ENCODE measurements at regions not wholly inside any gene's neighbourhood (a gene's known extent, or its start where the extent isn't known, plus 50 kb on each side); places are given as distances from the start of the nearest gene placed in this dataset.
A peak's percentile ranks its signal among the peaks of the same experiment; 100 is the strongest.
"Not testable (repeated sequence)": the region's sequence is repeated elsewhere in the genome, so short reads cannot be mapped to it uniquely, and the experiment has no call there.

- no peak for DNase-seq
These were observed 170.1 kb upstream of the ZFP64 start for GRCh38 chr20:52361650-52362049.

- no peak for DNase-seq
These were observed 158.2 kb upstream of the ZFP64 start for GRCh38 chr20:52349806-52350205.

- DNase-seq, result peak; percentile 19
These were observed 156.9 kb upstream of the ZFP64 start for GRCh38 chr20:52348434-52348833.

GRCh38 chr20:52346797-52347196 lies 155.2 kb upstream of the ZFP64 start:
- DNase-seq, result no peak

GRCh38 chr20:52342913-52343312 lies 151.3 kb upstream of the ZFP64 start:
- no peak for DNase-seq

GRCh38 chr20:52340036-52340634 lies 148.6 kb upstream of the ZFP64 start:
- DNase-seq, result no peak

GRCh38 chr20:52332649-52333250 lies 141.2 kb upstream of the ZFP64 start:
- DNase-seq, result no peak

GRCh38 chr20:52332230-52332629 lies 140.7 kb upstream of the ZFP64 start:
- peak; percentile 16 for DNase-seq

GRCh38 chr20:52331655-52332054 lies 140.1 kb upstream of the ZFP64 start:
- DNase-seq, result no peak

GRCh38 chr20:52321396-52321795 lies 129.8 kb upstream of the ZFP64 start:
- no peak for DNase-seq

GRCh38 chr20:52318651-52319050 lies 127.1 kb upstream of the ZFP64 start:
- DNase-seq, result no peak

GRCh38 chr20:52313341-52313963 lies 121.9 kb upstream of the ZFP64 start:
- no peak for DNase-seq

GRCh38 chr20:52312132-52312729 lies 120.7 kb upstream of the ZFP64 start:
- peak; percentile 16 for DNase-seq

GRCh38 chr20:52311209-52311794 lies 119.7 kb upstream of the ZFP64 start:
- DNase-seq, result no peak

- no peak for DNase-seq
These were observed 117.6 kb upstream of the ZFP64 start for GRCh38 chr20:52309181-52309580.

- no peak for DNase-seq
These were observed 114.9 kb upstream of the ZFP64 start for GRCh38 chr20:52306477-52306876.

- DNase-seq, result no peak
These were observed 114.3 kb upstream of the ZFP64 start for GRCh38 chr20:52305858-52306257.

GRCh38 chr20:52305024-52305645 lies 113.6 kb upstream of the ZFP64 start:
- no peak for DNase-seq

GRCh38 chr20:52303281-52303950 lies 111.8 kb upstream of the ZFP64 start:
- DNase-seq, result no peak

GRCh38 chr20:52302736-52303135 lies 111.2 kb upstream of the ZFP64 start:
- no peak for DNase-seq

GRCh38 chr20:52302051-52302450 lies 110.5 kb upstream of the ZFP64 start:
- DNase-seq, result not testable (repeated sequence)

GRCh38 chr20:52295556-52295955 lies 104.0 kb upstream of the ZFP64 start:
- no peak for DNase-seq
